IMR-90 (cell line): ENCODE measurements at regions not wholly inside any gene's neighbourhood (a gene's known extent, or its start where the extent isn't known, plus 50 kb on each side); places are given as distances from the start of the nearest gene placed in this dataset.

Source experiments
- ATAC-seq: fragments of 200-7000 bp; cut with Tn5 transposase; 2 replicates; pipeline ENCODE4 v1.9.1; 2020; ENCODE audit warnings: low read depth, mild to moderate bottlenecking, moderate library complexity
- BruUV-seq: library from RNA; stranded (reverse); fragments of 400-500 nt; replicated peaks from 2 replicates; lab custom pipeline; 2021; lab: Mats Ljungman, UMichigan
- CTCF ChIA-PET: fragments of 300-600 bp; formaldehyde crosslinking; extraction: SDS; loops from one replicate; lab custom pipeline; 2021; ENCODE audit warnings: antibody characterized with exemption; lab: Yijun Ruan, JAX
- POLR2A ChIA-PET: fragments of 300-600 bp; sonication (Branson Sonifier 250); formaldehyde crosslinking; loops from one replicate; lab custom pipeline; 2022; ENCODE audit warnings: antibody characterized with exemption; ENCODE audit not compliant: unreplicated experiment; lab: Charles Lee
- DNase-seq: peaks from one replicate; pipeline ENCODE4 v3.0.0; 2013
- H2AFZ ChIP-seq: replicated peaks from 2 replicates; pipeline ENCODE3; 2013; ENCODE audit warnings: low read length, mild to moderate bottlenecking; ENCODE audit not compliant: poor library complexity
- H2AK5ac ChIP-seq: 2 replicates; pipeline ENCODE4 v1.6.1; 2013; ENCODE audit warnings: low read depth, low read length, inconsistent platforms
- H2AK9ac ChIP-seq: replicated peaks from 2 replicates; pipeline ENCODE3; 2013; ENCODE audit warnings: mild to moderate bottlenecking, low read depth, low read length, moderate library complexity; ENCODE audit not compliant: poor library complexity
- H2BK120ac ChIP-seq: 2 replicates; pipeline ENCODE4 v1.6.1; 2013; ENCODE audit warnings: low read depth, low read length, inconsistent platforms
- H2BK15ac ChIP-seq: 3 replicates; pipeline ENCODE4 v1.6.1; 2013; ENCODE audit warnings: low read depth, low read length, inconsistent platforms
- H2BK20ac ChIP-seq: 2 replicates; pipeline ENCODE4 v1.6.1; 2013; ENCODE audit warnings: low read depth, mild to moderate bottlenecking, inconsistent platforms, low read length, moderate library complexity
- H2BK5ac ChIP-seq: 2 replicates; pipeline ENCODE4 v1.6.1; 2013; ENCODE audit warnings: mild to moderate bottlenecking, low read depth, low read length, inconsistent platforms; ENCODE audit not compliant: poor library complexity, severe bottlenecking
- H3K14ac ChIP-seq: replicated peaks from 2 replicates; pipeline ENCODE4 v1.6.1; 2013; ENCODE audit warnings: low read depth, low read length, inconsistent platforms
- H3K18ac ChIP-seq: 2 replicates; pipeline ENCODE4 v1.6.1; 2013; ENCODE audit warnings: low read depth, low read length, control low read depth
- H3K23ac ChIP-seq: 2 replicates; pipeline ENCODE4 v1.6.1; 2013; ENCODE audit warnings: low read depth, low read length, inconsistent platforms
- H3K27ac ChIP-seq: 2 replicates; pipeline ENCODE4 v1.5.1; 2013; ENCODE audit warnings: mild to moderate bottlenecking, control low read depth, low read length; ENCODE audit not compliant: insufficient read depth
- H3K27me3 ChIP-seq: 2 replicates; pipeline ENCODE4 v1.6.1; 2013; ENCODE audit warnings: low read length; ENCODE audit not compliant: control insufficient read depth, insufficient read depth
- H3K36me3 ChIP-seq: 2 replicates; pipeline ENCODE4 v1.6.1; 2013; ENCODE audit warnings: low read length, mixed read lengths; ENCODE audit not compliant: control insufficient read depth, insufficient read depth
- H3K4ac ChIP-seq: 2 replicates; pipeline ENCODE4 v1.6.1; 2013; ENCODE audit warnings: low read depth, low read length, inconsistent platforms
- H3K4me1 ChIP-seq: 2 replicates; pipeline ENCODE4 v1.6.1; 2013; ENCODE audit warnings: low read length, mixed read lengths; ENCODE audit not compliant: control insufficient read depth, insufficient read depth
- H3K4me2 ChIP-seq: 2 replicates; pipeline ENCODE4 v1.6.1; 2013; ENCODE audit warnings: low read depth, mild to moderate bottlenecking, control low read depth, low read length, moderate library complexity
- H3K4me3 ChIP-seq: 2 replicates; pipeline ENCODE4 v1.5.1; 2013; ENCODE audit warnings: low read depth, mild to moderate bottlenecking, control low read depth, low read length, moderate library complexity; ENCODE audit not compliant: insufficient read depth
- H3K56ac ChIP-seq: 2 replicates; pipeline ENCODE4 v1.6.1; 2013; ENCODE audit warnings: low read length, inconsistent platforms; ENCODE audit not compliant: insufficient read depth; ENCODE audit errors: extremely low read depth
- H3K79me1 ChIP-seq, 2 experiments: 2 replicates each; pipeline ENCODE4 v1.6.1; 2013; ENCODE audit warnings: low read length in 2 of 2, inconsistent platforms in 1 of 2, low read depth in 1 of 2
- H3K9ac ChIP-seq: 2 replicates; pipeline ENCODE4 v1.6.1; 2013; ENCODE audit warnings: low read depth, low read length, control low read depth
- H3K9me1 ChIP-seq: 2 replicates; pipeline ENCODE4 v1.6.1; 2013; ENCODE audit warnings: low read length, inconsistent platforms; ENCODE audit not compliant: insufficient read depth
- H3K9me3 ChIP-seq: 2 replicates; pipeline ENCODE4 v1.6.1; 2013; ENCODE audit warnings: low read length; ENCODE audit not compliant: control insufficient read depth, insufficient read depth
- H4K20me1 ChIP-seq: 2 replicates; pipeline ENCODE4 v1.6.1; 2013; ENCODE audit warnings: low read length, inconsistent platforms; ENCODE audit not compliant: insufficient read depth
- H4K5ac ChIP-seq: 2 replicates; pipeline ENCODE4 v1.6.1; 2013; ENCODE audit warnings: mild to moderate bottlenecking, low read depth, low read length, control low read depth
- H4K8ac ChIP-seq, 2 experiments: 2 replicates each; pipeline ENCODE4 v1.6.1; 2013; ENCODE audit warnings: low read depth in 2 of 2, low read length in 2 of 2, control low read depth in 1 of 2, inconsistent platforms in 1 of 2
- H4K91ac ChIP-seq: 2 replicates; pipeline ENCODE4 v1.6.1; 2013; ENCODE audit warnings: low read depth, low read length, inconsistent platforms; ENCODE audit not compliant: insufficient read depth
- BHLHE40 ChIP-seq: fragments of 150-350 bp; IDR thresholded peaks from 2 replicates; pipeline ENCODE4 v1.6.1; 2016; ENCODE audit warnings: mild to moderate bottlenecking, low read depth, low read length
- CEBPB ChIP-seq: IDR thresholded peaks from 2 replicates; pipeline ENCODE4 v1.6.1; 2012; ENCODE audit warnings: low read depth, low read length, improper control_type of control experiment
- CHD1 ChIP-seq: IDR thresholded peaks from 2 replicates; pipeline ENCODE4 v1.6.1; 2012; ENCODE audit warnings: low read depth, low read length, improper control_type of control experiment
- MAFK ChIP-seq: IDR thresholded peaks from 2 replicates; pipeline ENCODE4 v1.6.1; 2012; ENCODE audit warnings: low read depth, low read length, improper control_type of control experiment
- MAZ ChIP-seq: IDR thresholded peaks from 2 replicates; pipeline ENCODE4 v1.6.1; 2012; ENCODE audit warnings: low read depth, mild to moderate bottlenecking, low read length, improper control_type of control experiment, moderate library complexity, borderline replicate concordance
- MXI1 ChIP-seq: IDR thresholded peaks from 2 replicates; pipeline ENCODE4 v1.6.1; 2012; ENCODE audit warnings: low read depth, mild to moderate bottlenecking, low read length, moderate library complexity, borderline replicate concordance
- POLR2A ChIP-seq: IDR thresholded peaks from 2 replicates; pipeline ENCODE4 v1.6.1; 2012; ENCODE audit warnings: mild to moderate bottlenecking, low read depth, low read length
- RAD21 ChIP-seq: IDR thresholded peaks from 2 replicates; pipeline ENCODE4 v1.6.1; 2012; ENCODE audit warnings: low read length, improper control_type of control experiment
- RCOR1 ChIP-seq: IDR thresholded peaks from 2 replicates; pipeline ENCODE4 v1.6.1; 2012; ENCODE audit warnings: mild to moderate bottlenecking, low read length, improper control_type of control experiment; ENCODE audit not compliant: insufficient replicate concordance
- SMC3 ChIP-seq: fragments of 150-350 bp; IDR thresholded peaks from 2 replicates; pipeline ENCODE4 v1.6.1; 2016; ENCODE audit warnings: low read depth, mild to moderate bottlenecking, antibody characterized with exemption, low read length, moderate library complexity
- whole genome bisulfite sequencing, 2 experiments: methylation state at CpG; one replicate each; pipeline versions ENCODE4 v1.1.5 to v1.1.7; 2013; ENCODE audit warnings: missing lambda C conversion rate in 2 of 2; ENCODE audit not compliant: insufficient read length in 1 of 2; ENCODE audit errors: extremely low coverage in 2 of 2; 5-methylcytosine and 5-hydroxymethylcytosine counted together
- dilution Hi-C: fragments of 300-500 bp; cut with HindIII; formaldehyde crosslinking; loops from one replicate; pipeline ENCODE4 v1.14.3; 2018; ENCODE audit warnings: low sequenced_read_pairs; ENCODE audit not compliant: unreplicated experiment
- in situ Hi-C: fragments of 300-500 bp; cut with MboI; formaldehyde crosslinking; loops from 3 replicates; pipeline ENCODE4 v1.14.3; 2019; ENCODE audit warnings: low sequenced_read_pairs, inconsistent platforms, mixed read lengths
- intact Hi-C: fragments of 100-400 bp; cut with micrococcal nuclease; formaldehyde crosslinking; loops from 2 replicates; pipeline ENCODE4 v1.10.0; 2022
- TF ChIP-seq, protein P1 (sequence below): fragments of 150-350 bp; IDR thresholded peaks from 2 replicates; pipeline ENCODE4 v1.6.1; 2017; ENCODE audit warnings: mild to moderate bottlenecking, antibody characterized with exemption, low read length, low read depth
- TF ChIP-seq, protein P2 (sequence below): conservative IDR thresholded peaks from 2 replicates; pipeline ENCODE4 v1.5.1; 2012; ENCODE audit warnings: mild to moderate bottlenecking, low read depth, low read length, improper control_type of control experiment

DNA sequence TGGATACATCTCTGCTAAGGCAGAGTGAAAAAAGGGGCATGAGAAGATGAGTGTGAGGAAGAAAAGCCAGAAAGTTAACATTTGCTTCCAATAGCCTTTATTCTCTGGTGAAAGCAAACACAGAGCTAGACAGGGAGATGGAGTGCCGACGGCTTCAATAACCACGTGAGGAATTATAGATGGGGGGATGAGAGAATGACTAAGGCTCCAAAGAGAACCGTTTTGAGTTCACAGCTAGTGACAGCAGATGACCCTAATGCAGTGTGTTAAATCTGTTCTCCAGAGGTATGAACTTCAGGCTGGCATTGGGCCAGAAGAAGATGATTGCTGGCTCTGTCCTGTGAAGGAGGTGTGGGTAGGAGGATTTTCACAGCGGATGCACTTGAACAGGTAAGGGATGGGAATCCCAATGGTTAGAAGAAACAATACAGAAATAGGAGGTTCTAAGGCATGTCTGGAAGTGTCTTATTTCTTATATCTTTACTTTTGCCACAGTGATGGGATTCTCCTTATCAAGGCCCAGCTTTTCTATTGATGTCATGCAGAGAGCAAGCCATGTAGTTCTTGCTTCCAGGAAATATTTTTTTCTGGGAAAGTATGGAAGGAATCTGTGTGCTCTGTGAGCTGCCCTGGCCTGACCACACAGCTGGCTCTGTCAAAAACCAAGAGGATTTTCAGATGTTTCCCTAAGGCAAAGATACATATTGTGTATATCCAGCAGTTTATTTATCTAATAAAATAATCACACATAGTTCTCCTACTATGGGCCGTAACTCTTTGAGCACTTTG, 573.8 kb downstream of the LTN1 start:
- Histone ChIP-seq H2AFZ (no peak overlapping the region), H4K20me1 (no peaks in the 10 kb centered on the region), H2BK15ac (peak overlapping the region; percentile 57; the same call in 2 of the 3 replicates), H3K4me3 (no peak overlapping the region), H3K23ac (no peak overlapping the region), H3K79me1 (no peaks in the 10 kb centered on the region), H4K8ac (peak overlapping the region; percentile 50 to 65; a peak in 3 of 4 replicates), H3K4ac (peak overlapping the region; percentile 42; the same call in 1 of the 2 replicates), H3K27ac (peak overlapping the region; percentile 94; the same call in 1 of the 2 replicates), H2AK9ac (no peak overlapping the region), H4K5ac (peak overlapping the region; percentile 80), H2AK5ac (0 out of 2 replicates have a peak overlapping the region, but pooled peaks have one; percentile 50), H3K9ac (no peak overlapping the region; the same call in 1 of the 2 replicates), H3K56ac (no peak overlapping the region), H3K9me1 (no peaks in the 10 kb centered on the region), H3K36me3 (no peaks in the 10 kb centered on the region), H2BK5ac (peak overlapping the region; percentile 78), H4K91ac (peak overlapping the region; percentile 50), H2BK20ac (peak overlapping the region; percentile 67), H3K4me2 (no peak overlapping the region; the same call in 1 of the 2 replicates), H3K9me3 (no peaks in the 10 kb centered on the region), H3K27me3 (no peaks in the 10 kb centered on the region), H3K18ac (peak overlapping the region; percentile 91), H3K14ac (peak overlapping the region; percentile 3; the same call in 1 of the 2 replicates), H3K4me1 (peaks cover 9% of the 10 kb centered on the region), H2BK120ac (peak overlapping the region; percentile 67)
- dilution Hi-C loops (no loop called here), in situ Hi-C loops (no loop called here), intact Hi-C loops (loop anchor here (1.0 kb wide), 1 partner anchor 28 kb away; no protein-coding TSS in a partner anchor)
- ATAC-seq (peak; percentile 83), DNase-seq (peak; percentile 90)
- ChIA-PET POLR2A (no interaction called here), CTCF (interaction anchor here (0.6 kb wide), 1 partner anchor 311 kb away, joined by 3 read pairs; no protein-coding TSS in a partner anchor)
- no TSS peak for BruUV-seq
- 42% methylated on average over 4 of the region's 6 CpGs; no CpG with 5 or more reads in 1 of the 2 experiments for WGBS, 2 experiments
- TF ChIP-seq RAD21: no peak
- no peak for TF ChIP-seq CHD1
- TF ChIP-seq, protein P1, sequence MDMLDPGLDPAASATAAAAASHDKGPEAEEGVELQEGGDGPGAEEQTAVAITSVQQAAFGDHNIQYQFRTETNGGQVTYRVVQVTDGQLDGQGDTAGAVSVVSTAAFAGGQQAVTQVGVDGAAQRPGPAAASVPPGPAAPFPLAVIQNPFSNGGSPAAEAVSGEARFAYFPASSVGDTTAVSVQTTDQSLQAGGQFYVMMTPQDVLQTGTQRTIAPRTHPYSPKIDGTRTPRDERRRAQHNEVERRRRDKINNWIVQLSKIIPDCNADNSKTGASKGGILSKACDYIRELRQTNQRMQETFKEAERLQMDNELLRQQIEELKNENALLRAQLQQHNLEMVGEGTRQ: no peak
- TF ChIP-seq BHLHE40: no peak
- TF ChIP-seq CEBPB: no peak
- TF ChIP-seq RCOR1: no peak
- no peak for TF ChIP-seq POLR2A
- TF ChIP-seq MXI1: no peak
- TF ChIP-seq SMC3: no peak
- TF ChIP-seq MAZ: no peak
- no peak for TF ChIP-seq MAFK
- TF ChIP-seq, protein P2, sequence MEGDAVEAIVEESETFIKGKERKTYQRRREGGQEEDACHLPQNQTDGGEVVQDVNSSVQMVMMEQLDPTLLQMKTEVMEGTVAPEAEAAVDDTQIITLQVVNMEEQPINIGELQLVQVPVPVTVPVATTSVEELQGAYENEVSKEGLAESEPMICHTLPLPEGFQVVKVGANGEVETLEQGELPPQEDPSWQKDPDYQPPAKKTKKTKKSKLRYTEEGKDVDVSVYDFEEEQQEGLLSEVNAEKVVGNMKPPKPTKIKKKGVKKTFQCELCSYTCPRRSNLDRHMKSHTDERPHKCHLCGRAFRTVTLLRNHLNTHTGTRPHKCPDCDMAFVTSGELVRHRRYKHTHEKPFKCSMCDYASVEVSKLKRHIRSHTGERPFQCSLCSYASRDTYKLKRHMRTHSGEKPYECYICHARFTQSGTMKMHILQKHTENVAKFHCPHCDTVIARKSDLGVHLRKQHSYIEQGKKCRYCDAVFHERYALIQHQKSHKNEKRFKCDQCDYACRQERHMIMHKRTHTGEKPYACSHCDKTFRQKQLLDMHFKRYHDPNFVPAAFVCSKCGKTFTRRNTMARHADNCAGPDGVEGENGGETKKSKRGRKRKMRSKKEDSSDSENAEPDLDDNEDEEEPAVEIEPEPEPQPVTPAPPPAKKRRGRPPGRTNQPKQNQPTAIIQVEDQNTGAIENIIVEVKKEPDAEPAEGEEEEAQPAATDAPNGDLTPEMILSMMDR: no peak
